ENCODE measurements at regions not wholly inside any gene's neighbourhood (a gene's known extent, or its start where the extent isn't known, plus 50 kb on each side); places are given as distances from the start of the nearest gene placed in this dataset.
A peak's percentile ranks its signal among the peaks of the same experiment; 100 is the strongest.

DNA sequence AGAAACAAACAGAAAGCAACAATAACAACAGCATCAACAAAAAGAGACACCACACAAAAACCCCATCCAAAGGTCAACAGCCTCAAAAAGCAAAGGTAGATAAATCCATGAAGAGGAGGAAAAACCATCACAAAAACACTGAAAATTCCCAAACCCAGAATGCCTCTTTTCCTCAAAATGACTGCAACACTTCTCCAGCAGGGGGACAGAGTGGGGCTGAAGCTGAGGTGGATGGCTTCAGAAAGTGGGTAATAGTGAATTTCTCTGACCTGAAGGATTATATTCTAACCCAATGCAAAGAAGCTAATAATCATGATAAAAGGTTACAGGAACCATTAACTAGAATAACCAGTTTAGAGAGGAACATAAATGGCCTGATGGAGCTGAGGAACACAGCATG is 888.2 kb downstream of the RAB28 start:
- H3K27me3 ChIP-seq (ENCODE audit: insufficient read depth), result no peaks in the 10 kb centered on the region
- no peaks in the 10 kb centered on the region for H3K79me2 ChIP-seq (replicated peaks; ENCODE audit: insufficient read depth)
- H3K27me3 Mint-ChIP-seq (ENCODE audit: insufficient read depth, low read depth, poor library complexity), result peaks cover 2% of the 10 kb centered on the region
- no peak overlapping the region for H3K27ac Mint-ChIP-seq
- TF ChIP-seq, protein P1, sequence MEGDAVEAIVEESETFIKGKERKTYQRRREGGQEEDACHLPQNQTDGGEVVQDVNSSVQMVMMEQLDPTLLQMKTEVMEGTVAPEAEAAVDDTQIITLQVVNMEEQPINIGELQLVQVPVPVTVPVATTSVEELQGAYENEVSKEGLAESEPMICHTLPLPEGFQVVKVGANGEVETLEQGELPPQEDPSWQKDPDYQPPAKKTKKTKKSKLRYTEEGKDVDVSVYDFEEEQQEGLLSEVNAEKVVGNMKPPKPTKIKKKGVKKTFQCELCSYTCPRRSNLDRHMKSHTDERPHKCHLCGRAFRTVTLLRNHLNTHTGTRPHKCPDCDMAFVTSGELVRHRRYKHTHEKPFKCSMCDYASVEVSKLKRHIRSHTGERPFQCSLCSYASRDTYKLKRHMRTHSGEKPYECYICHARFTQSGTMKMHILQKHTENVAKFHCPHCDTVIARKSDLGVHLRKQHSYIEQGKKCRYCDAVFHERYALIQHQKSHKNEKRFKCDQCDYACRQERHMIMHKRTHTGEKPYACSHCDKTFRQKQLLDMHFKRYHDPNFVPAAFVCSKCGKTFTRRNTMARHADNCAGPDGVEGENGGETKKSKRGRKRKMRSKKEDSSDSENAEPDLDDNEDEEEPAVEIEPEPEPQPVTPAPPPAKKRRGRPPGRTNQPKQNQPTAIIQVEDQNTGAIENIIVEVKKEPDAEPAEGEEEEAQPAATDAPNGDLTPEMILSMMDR (conservative IDR thresholded peaks at IDR 0.05; ENCODE audit: low read depth in 2 of 2), result peak; percentile 46 to 57
- TF ChIP-seq POLR2AphosphoS5 (IDR thresholded peaks at IDR 0.05; ENCODE audit: low read depth) (no peak), CREB1 (CRISPR knock-in tag; IDR thresholded peaks at IDR 0.05; ENCODE audit: low read depth) (no peak)
- DNase-seq (ENCODE audit: low spot score), result peak; percentile 42
- H3K27ac ChIP-seq (ENCODE audit: low read depth), result no peak overlapping the region
- H3K9me3 Mint-ChIP-seq, result peaks cover 23% of the 10 kb centered on the region
- peaks cover 7% of the 10 kb centered on the region; the same call in 1 of the 2 replicates for H3K9me2 ChIP-seq (ENCODE audit: insufficient read depth)
- H3K4me3 Mint-ChIP-seq, result no peak overlapping the region
- no peaks in the 10 kb centered on the region for H4K20me1 ChIP-seq (replicated peaks; ENCODE audit: insufficient read depth)
- H2AFZ ChIP-seq, result peak overlapping the region; percentile 35; the same call in 1 of the 2 replicates
- H3K36me3 ChIP-seq (ENCODE audit: insufficient read depth), result no peaks in the 10 kb centered on the region
- no peaks in the 10 kb centered on the region for H3F3A ChIP-seq (replicated peaks; ENCODE audit: low read depth)
- ATAC-seq, result no peak
- H3K4me1 Mint-ChIP-seq, result peaks cover 9% of the 10 kb centered on the region; the same call in 2 of the 3 replicates
- H3K4me1 ChIP-seq (ENCODE audit: insufficient read depth), result peaks cover 8% of the 10 kb centered on the region; the same call in 1 of the 2 replicates
- H3K4me3 ChIP-seq, result no peak overlapping the region
- peaks cover 14% of the 10 kb centered on the region; the same call in 2 of the 3 replicates for H3K36me3 Mint-ChIP-seq (ENCODE audit: low read depth)
- no peak overlapping the region for H3K4me2 ChIP-seq

DNA sequence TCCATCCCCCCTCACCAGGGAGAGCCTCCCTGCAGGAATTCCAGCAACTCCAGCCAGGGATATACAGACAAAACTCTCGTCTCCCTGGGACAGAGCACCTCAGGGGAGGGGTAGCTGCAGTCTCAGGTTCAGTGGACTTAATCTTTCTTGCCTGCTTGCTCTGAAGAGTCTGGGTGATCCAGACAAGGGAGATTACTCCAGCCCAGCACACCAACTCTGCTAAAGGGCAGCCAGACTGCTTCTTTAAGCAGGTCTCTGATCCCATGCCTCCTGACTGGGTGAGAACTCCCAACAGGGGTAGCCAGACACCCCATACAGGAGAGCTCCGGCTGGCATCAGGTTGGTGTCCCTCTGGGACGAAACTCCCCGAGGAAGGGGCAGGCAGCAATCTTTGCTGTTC is 888.7 kb downstream of the RAB28 start:
- Histone ChIP-seq H3K4me3 (no peak overlapping the region), H4K20me1 (replicated peaks; ENCODE audit: insufficient read depth) (no peaks in the 10 kb centered on the region), H3K79me2 (replicated peaks; ENCODE audit: insufficient read depth) (no peaks in the 10 kb centered on the region), H3K27me3 (ENCODE audit: insufficient read depth) (no peaks in the 10 kb centered on the region), H3K36me3 (ENCODE audit: insufficient read depth) (no peaks in the 10 kb centered on the region), H3K27ac (ENCODE audit: low read depth) (no peak overlapping the region), H3K4me1 (ENCODE audit: insufficient read depth) (peaks cover 8% of the 10 kb centered on the region; the same call in 1 of the 2 replicates), H3F3A (replicated peaks; ENCODE audit: low read depth) (no peaks in the 10 kb centered on the region), H2AFZ (no peak overlapping the region), H3K4me2 (no peak overlapping the region), H3K9me2 (ENCODE audit: insufficient read depth) (peaks cover 7% of the 10 kb centered on the region; the same call in 1 of the 2 replicates)
- ATAC-seq, result no peak
- peaks cover 2% of the 10 kb centered on the region for H3K27me3 Mint-ChIP-seq (ENCODE audit: insufficient read depth, low read depth, poor library complexity)
- H3K4me3 Mint-ChIP-seq, result no peak overlapping the region
- H3K27ac Mint-ChIP-seq, result no peak overlapping the region
- H3K9me3 Mint-ChIP-seq, result peaks cover 20% of the 10 kb centered on the region
- peaks cover 9% of the 10 kb centered on the region; the same call in 2 of the 3 replicates for H3K4me1 Mint-ChIP-seq
- H3K36me3 Mint-ChIP-seq (ENCODE audit: low read depth), result peaks cover 13% of the 10 kb centered on the region; the same call in 2 of the 3 replicates
- DNase-seq (ENCODE audit: low spot score), result no peak
- TF ChIP-seq STAT1 (IDR thresholded peaks at IDR 0.05; ENCODE audit: unreplicated experiment), result no peak
- no peak for TF ChIP-seq NANOG (IDR thresholded peaks at IDR 0.05; ENCODE audit: borderline replicate concordance)

DNA sequence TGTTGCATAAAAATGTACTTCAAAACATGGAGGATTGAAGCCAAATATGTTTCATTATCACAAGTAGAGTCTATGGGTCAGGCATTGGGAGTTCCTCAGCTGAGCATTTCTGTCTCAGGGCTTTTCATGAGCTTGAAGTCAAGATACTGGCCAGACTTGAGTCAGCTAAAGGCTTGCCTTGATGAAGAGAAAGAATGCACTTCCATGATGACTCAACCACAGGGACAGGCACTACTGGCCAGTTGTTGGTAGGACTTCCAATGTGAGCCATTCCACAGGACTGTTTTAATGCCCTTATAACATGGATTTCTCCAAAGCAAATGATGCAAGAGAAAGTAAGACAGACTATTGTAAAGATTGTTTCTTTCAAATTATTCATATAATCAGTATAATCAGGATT is 895.6 kb downstream of the RAB28 start:
- Histone ChIP-seq H3K4me1 (ENCODE audit: insufficient read depth) (peaks cover 8% of the 10 kb centered on the region; the same call in 1 of the 2 replicates), H3K4me3 (no peak overlapping the region), H3K27me3 (ENCODE audit: insufficient read depth) (no peaks in the 10 kb centered on the region), H3K27ac (ENCODE audit: low read depth) (no peak overlapping the region), H4K20me1 (replicated peaks; ENCODE audit: insufficient read depth) (no peaks in the 10 kb centered on the region), H3K4me2 (no peak overlapping the region), H3K36me3 (ENCODE audit: insufficient read depth) (no peaks in the 10 kb centered on the region), H2AFZ (0 out of 2 replicates have a peak overlapping the region, but pooled peaks have one; percentile 24), H3K9me2 (ENCODE audit: insufficient read depth) (no peaks in the 10 kb centered on the region), H3F3A (replicated peaks; ENCODE audit: low read depth) (no peaks in the 10 kb centered on the region), H3K79me2 (replicated peaks; ENCODE audit: insufficient read depth) (no peaks in the 10 kb centered on the region)
- Mint-ChIP-seq H3K4me3 (no peak overlapping the region), H3K27ac (no peak overlapping the region), H3K27me3 (ENCODE audit: insufficient read depth, low read depth, poor library complexity) (no peaks in the 10 kb centered on the region), H3K4me1 (peaks cover 8% of the 10 kb centered on the region; the same call in 2 of the 3 replicates), H3K9me3 (no peaks in the 10 kb centered on the region), H3K36me3 (ENCODE audit: low read depth) (no peaks in the 10 kb centered on the region)
- no peak for TF ChIP-seq JUNB (IDR thresholded peaks at IDR 0.05; ENCODE audit: unreplicated experiment)
- no peak for TF ChIP-seq EZH2 (IDR thresholded peaks at IDR 0.05; ENCODE audit: low read depth, unreplicated experiment)
- TF ChIP-seq, protein P2, sequence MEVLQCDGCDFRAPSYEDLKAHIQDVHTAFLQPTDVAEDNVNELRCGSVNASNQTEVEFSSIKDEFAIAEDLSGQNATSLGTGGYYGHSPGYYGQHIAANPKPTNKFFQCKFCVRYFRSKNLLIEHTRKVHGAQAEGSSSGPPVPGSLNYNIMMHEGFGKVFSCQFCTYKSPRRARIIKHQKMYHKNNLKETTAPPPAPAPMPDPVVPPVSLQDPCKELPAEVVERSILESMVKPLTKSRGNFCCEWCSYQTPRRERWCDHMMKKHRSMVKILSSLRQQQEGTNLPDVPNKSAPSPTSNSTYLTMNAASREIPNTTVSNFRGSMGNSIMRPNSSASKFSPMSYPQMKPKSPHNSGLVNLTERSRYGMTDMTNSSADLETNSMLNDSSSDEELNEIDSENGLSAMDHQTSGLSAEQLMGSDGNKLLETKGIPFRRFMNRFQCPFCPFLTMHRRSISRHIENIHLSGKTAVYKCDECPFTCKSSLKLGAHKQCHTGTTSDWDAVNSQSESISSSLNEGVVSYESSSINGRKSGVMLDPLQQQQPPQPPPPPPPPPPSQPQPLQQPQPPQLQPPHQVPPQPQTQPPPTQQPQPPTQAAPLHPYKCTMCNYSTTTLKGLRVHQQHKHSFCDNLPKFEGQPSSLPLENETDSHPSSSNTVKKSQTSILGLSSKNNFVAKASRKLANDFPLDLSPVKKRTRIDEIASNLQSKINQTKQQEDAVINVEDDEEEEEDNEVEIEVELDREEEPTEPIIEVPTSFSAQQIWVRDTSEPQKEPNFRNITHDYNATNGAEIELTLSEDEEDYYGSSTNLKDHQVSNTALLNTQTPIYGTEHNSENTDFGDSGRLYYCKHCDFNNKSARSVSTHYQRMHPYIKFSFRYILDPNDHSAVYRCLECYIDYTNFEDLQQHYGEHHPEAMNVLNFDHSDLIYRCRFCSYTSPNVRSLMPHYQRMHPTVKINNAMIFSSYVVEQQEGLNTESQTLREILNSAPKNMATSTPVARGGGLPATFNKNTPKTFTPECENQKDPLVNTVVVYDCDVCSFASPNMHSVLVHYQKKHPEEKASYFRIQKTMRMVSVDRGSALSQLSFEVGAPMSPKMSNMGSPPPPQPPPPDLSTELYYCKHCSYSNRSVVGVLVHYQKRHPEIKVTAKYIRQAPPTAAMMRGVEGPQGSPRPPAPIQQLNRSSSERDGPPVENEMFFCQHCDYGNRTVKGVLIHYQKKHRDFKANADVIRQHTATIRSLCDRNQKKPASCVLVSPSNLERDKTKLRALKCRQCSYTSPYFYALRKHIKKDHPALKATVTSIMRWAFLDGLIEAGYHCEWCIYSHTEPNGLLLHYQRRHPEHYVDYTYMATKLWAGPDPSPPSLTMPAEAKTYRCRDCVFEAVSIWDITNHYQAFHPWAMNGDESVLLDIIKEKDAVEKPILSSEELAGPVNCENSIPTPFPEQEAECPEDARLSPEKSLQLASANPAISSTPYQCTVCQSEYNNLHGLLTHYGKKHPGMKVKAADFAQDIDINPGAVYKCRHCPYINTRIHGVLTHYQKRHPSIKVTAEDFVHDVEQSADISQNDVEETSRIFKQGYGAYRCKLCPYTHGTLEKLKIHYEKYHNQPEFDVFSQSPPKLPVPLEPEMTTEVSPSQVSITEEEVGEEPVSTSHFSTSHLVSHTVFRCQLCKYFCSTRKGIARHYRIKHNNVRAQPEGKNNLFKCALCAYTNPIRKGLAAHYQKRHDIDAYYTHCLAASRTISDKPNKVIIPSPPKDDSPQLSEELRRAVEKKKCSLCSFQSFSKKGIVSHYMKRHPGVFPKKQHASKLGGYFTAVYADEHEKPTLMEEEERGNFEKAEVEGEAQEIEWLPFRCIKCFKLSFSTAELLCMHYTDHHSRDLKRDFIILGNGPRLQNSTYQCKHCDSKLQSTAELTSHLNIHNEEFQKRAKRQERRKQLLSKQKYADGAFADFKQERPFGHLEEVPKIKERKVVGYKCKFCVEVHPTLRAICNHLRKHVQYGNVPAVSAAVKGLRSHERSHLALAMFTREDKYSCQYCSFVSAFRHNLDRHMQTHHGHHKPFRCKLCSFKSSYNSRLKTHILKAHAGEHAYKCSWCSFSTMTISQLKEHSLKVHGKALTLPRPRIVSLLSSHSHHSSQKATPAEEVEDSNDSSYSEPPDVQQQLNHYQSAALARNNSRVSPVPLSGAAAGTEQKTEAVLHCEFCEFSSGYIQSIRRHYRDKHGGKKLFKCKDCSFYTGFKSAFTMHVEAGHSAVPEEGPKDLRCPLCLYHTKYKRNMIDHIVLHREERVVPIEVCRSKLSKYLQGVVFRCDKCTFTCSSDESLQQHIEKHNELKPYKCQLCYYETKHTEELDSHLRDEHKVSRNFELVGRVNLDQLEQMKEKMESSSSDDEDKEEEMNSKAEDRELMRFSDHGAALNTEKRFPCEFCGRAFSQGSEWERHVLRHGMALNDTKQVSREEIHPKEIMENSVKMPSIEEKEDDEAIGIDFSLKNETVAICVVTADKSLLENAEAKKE (CRISPR knock-in tag; IDR thresholded peaks at IDR 0.05), result no peak
- no peak for TF ChIP-seq ZNF114 (CRISPR knock-in tag; IDR thresholded peaks at IDR 0.05)
- ATAC-seq, result no peak
- DNase-seq (ENCODE audit: low spot score), result no peak
